Neural cell (in vitro differentiated cells): ENCODE measurements at regions not wholly inside any gene's neighbourhood (a gene's known extent, or its start where the extent isn't known, plus 50 kb on each side); places are given as distances from the start of the nearest gene placed in this dataset.

Experiments used
- EP300 ChIP-seq: fragments of 450-650 bp; conservative IDR thresholded peaks from 2 replicates; pipeline ENCODE4 v1.6.1; 2014; ENCODE audit warnings: antibody characterized with exemption, mild to moderate bottlenecking, moderate library complexity; ENCODE audit not compliant: poor library complexity, severe bottlenecking
- TAF1 ChIP-seq: IDR thresholded peaks from 2 replicates; pipeline ENCODE4 v1.6.1; 2012; ENCODE audit warnings: low read depth

GRCh38 chr16:50857881-50858280 lies 116.0 kb downstream of the CYLD start:
- TF ChIP-seq EP300 (no peak), TAF1 (no peak)
